Stimulated activated CD8-positive, alpha-beta memory T cell treated with anti-CD3 and anti-CD28 coated beads, Interleukin-4, amount 100 ng/mL, for 1 hour (primary cell): ENCODE measurements at regions not wholly inside any gene's neighbourhood (a gene's known extent, or its start where the extent isn't known, plus 50 kb on each side); places are given as distances from the start of the nearest gene placed in this dataset.
"Not testable (repeated sequence)": the region's sequence is repeated elsewhere in the genome, so short reads cannot be mapped to it uniquely, and the experiment has no call there.

Source experiments
- DNase-seq, 2 donors: peaks; one replicate each; pipeline ENCODE4 v3.0.0-alpha.2; 2020; ENCODE audit warnings: low read depth in 2 of 2, low spot score in 1 of 2

GRCh38 chr4:11675051-11675800, 246.5 kb upstream of the HS3ST1 start:
- DNase-seq = no peak

- no peak for DNase-seq
These were observed 241.6 kb upstream of the HS3ST1 start for GRCh38 chr4:11670304-11670703.

DNA sequence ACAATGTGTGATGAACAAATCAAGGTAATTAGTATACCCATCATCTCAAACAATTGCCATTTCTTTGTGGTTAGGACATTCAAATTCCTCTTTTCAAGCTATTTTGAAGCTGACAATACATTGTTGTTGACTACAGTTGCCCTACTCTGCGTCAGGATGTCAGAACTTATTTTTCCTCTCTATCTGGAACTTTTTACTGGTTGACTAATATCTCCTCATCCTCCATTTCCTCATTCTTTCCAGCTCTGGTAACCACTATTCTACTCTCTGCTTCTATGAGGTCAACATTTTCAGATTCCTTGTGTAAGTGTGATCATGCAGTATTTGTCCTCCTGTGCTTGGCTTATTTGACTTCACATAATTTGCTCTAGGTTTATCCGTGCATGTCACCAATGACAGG, 240.5 kb upstream of the HS3ST1 start:
- no peak for DNase-seq

DNA sequence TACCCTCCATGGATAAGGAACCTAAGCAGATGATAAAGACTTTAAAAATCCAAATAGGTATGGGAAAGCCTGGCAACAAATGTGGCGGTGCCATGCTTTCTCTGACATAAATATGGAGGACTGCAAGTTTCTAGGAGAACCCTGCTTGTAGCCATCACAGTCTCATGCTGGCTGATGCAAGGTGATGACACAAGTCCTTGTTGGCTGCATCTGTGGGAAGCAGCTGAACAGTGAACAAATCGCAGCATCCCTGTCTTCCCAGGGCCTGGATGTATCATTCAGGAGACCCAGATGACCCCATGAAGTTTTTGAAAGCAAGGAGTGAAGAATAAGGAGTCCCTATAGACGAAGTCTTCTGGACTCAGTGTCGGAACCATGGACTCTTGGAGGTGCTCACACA, 234.4 kb upstream of the HS3ST1 start:
- no peak for DNase-seq

- DNase-seq = no peak
These were observed 222.3 kb upstream of the HS3ST1 start for GRCh38 chr4:11650801-11651596.

GRCh38 chr4:11647433-11647832, 218.7 kb upstream of the HS3ST1 start:
- DNase-seq = no peak

DNA sequence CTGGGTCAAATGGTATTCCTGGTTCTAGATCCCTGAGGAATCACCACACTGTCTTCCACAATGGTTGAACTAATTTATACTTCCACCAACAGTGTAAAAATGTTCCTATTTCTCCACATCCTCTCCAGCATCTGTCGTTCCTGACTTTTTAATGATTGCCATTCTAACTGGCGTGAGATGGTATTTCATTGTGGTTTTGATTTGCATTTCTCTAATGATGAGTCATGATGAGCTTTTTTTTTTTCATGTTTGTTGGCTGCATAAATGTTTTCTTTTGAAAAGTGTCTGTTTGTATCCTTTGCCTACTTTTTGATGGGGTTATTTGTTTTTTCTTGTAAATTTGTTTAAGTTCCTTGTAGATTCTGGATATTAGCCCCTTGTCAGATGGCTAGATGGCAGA, 214.4 kb upstream of the HS3ST1 start:
- DNase-seq = not testable (repeated sequence)

DNA sequence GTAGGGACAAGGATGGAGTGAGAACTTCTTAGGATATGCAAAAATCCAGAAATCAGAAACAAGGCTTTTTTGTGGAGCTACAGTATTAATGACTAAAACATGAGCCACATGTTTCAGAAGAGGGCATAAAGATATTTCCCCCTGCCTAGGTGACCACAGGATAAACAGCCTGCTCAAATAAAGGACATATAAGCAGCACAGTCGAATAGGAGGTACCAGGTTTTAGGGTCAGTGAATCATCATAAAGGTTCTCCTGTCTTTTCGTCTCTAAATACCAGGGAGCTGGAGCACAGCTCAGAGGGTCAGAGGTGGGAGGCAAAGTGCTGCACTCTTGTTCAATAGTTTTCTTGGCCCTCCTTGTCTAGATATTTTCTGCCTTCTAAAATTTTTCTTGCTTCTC, 211.9 kb upstream of the HS3ST1 start:
- DNase-seq = no peak

DNA sequence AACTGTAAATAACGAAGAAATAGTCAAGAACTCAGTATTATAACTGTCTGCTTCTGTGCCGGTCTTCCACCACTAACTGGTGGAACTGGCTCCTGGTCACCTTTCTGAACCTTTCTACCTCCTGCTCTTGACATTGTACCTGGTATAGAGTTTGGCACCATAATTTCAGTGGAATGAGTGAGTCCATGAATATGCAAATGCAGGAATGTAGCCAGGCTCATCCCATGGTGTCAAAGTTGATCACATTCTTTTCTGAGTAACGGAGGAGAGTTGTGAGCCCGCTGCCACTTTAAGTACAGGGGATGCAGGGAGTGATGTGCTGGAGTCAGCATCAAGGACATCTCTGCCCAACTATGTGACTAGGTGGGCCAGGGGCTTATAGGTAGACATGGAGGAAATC, 207.9 kb upstream of the HS3ST1 start:
- no peak for DNase-seq

DNA sequence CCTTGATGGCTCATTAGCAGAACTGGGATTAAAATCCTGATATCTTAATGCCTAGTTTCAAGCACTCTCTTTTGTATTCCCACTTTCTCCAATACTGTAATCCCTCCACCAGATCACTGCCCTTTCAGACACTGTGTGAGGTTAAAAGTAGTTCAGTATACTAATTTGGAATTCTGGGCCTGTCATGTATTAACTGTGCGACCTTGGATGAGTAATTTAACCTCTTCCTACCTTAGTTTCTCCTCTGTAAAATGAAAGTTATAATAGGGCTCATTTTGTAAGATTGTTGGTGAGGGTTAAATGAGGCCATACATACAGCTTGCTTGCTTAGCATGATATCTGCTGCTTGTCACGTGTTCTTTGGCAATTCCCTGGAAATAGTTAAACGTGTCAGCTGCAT, 207.3 kb upstream of the HS3ST1 start:
- DNase-seq = no peak

DNA sequence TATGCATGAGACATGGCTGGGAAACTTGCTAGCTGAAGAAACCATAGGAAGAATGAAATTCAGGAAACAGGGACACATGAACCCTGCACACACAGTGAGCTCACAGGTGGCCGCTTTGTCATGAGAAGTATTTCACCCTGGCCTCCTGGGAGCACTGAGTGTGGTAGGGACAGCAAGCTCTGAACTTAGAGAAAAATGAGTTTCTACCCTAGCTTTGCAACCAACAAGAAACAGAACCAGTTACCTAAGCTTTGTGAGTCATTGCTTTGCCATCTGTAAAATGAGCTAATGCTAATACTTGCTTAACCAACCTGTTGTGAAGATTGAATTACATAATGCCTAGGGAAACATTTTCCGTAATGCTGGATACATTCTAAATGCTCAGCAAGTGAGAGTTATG, 206.6 kb upstream of the HS3ST1 start:
- DNase-seq = no peak

GRCh38 chr4:11634283-11634682, 205.6 kb upstream of the HS3ST1 start:
- no peak for DNase-seq

- DNase-seq = no peak
These were observed 204.7 kb upstream of the HS3ST1 start for GRCh38 chr4:11633430-11633829.

GRCh38 chr4:11632483-11632882, 203.8 kb upstream of the HS3ST1 start:
- DNase-seq = no peak

- no peak for DNase-seq
These were observed 203.3 kb upstream of the HS3ST1 start for GRCh38 chr4:11632025-11632424.

DNA sequence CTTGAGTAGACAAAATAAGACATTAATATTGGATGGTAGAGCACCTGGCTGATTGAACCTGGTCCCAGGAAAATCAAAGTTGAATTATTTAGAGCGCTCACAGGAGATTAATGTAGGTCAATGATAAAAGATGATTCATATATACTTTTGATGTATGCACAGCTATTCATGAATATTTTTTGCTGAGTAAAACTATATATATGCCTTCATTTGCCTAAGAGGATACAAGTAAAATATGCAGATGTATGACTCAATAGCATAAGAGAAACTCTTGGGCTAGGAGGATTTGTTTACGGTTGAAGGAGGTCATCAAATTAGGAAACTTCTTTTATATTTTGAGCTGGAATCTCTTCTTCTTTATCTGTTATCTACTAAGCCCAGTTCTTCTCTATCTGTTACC, 202.7 kb upstream of the HS3ST1 start:
- no peak for DNase-seq

DNA sequence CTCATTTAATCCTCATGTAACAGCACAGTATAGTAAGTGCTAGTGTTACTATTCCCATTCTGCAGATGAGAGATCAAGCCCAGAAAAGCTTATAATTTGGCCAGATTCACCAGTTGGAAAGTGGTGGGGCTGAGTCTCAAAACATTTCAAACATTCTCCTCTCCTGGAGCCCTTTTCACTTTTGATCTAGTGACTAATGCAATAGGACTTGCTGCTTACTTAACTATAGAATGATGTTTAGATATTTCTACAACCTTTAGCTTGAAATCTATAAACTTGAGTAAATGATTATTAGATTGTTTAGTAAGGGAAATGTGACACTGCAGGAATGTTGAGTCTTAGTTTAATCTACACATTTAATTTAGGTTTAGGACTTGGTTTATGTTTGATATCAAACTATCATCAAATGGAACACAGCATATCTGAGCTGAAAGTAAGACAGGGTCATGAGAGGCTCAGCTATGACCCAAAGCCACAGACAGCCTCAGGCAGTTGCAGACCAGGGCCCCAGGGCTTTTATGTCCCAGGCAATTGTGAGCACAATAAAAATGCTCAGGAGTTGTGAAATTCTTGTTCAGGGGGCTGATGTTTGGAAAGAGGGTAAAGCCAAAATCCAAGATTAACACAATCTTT, 199.5 kb upstream of the HS3ST1 start:
- DNase-seq = no peak

- DNase-seq = no peak
These were observed 197.4 kb upstream of the HS3ST1 start for GRCh38 chr4:11626066-11626465.

DNA sequence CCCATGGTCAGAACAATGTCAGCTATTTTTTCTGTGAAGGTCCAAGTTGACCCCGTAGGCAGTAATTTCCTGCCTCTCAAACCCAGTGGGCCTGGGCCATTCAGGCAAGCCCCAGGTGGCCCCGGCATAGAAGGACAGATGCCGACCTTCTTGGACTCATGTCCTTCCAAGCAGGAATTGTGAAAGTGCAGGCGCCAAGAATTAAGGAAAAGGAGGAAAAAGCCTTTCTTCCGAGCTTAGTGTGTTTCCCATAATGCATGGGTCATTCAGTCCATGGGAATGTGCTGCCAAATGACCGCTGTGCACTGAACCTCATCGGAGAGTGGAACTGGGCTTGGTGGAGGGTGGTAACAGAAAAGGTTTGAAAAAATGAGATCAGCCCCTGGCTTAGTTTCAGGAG, 196.5 kb upstream of the HS3ST1 start:
- DNase-seq = no peak

DNA sequence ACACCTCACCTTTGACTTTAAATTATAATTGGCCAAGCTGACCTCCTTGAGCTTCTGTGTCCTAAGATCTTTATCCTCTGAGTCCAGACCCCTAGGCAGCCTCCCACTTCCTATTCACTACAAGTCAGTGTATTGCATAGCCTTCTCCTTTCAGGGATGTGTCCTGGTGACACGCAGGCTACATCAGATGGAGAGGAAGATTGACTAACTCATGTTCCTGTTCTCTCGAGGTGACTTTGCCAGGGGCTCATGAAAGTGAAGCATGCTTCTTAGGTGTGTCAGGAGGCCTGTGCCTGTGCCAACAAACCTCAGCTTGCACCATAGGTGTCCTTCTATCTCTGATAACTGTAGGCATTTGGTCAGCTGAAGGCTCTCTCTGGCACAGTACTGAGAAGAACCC, 195.7 kb upstream of the HS3ST1 start:
- no peak for DNase-seq

DNA sequence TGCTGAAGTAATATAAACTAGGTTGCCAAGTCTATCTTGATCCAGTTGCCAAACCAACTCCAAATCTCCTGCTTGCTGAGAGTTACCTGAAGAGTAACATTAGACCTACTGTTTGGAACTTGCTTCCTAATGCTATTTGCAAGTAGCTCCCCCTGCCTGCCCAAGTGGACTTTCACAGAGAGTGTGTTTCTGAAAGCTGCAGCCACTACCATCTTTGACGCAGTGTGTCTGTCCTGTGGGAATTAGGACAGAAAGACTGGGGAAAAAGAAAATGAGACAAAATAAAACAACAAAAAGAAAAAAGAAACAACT, 195.0 kb upstream of the HS3ST1 start:
- no peak for DNase-seq

DNA sequence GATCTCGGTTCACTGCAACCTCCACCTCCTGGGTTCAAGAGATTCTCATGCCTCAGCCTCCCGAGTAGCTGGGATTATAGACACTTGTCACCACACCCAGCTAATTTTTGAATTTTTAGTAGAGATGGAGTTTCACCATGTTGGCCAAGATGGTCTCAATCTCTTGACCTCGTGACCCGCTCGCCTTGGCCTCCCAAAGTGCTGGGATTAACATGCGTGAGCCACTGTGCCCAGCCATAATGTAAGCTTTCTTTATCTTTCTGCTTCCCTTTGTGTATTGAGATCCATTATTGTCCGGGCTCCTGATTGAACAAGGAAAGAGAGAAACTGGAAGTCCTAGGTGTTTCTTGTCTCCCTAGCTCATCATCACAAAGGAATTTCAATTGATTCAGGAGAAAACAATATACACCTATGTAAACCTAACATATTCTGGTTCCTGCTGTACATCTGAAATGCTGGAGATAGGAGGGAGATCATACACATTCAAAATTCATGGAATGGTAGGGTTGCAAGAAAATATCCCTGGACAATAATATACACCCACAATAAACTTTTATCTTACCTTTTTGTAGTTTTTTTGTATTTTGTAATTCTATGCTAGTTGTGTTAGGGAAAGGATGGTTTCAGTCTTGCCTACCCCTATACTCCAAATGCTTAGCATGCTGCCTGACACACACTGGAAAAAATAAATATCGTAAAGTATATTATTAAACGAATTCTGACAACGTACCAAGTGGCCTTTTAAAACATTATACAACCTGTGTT, 194.4 kb upstream of the HS3ST1 start:
- DNase-seq = no peak
